GM23248 (cell line): ENCODE measurements at regions not wholly inside any gene's neighbourhood (a gene's known extent, or its start where the extent isn't known, plus 50 kb on each side); places are given as distances from the start of the nearest gene placed in this dataset.
A peak's percentile ranks its signal among the peaks of the same experiment; 100 is the strongest.

Source experiments
- DNase-seq: peaks from one replicate; pipeline ENCODE4 v3.0.0-alpha.2; 2015
- H2AFZ ChIP-seq: fragments of 200-600 bp; sonication (generic); 2 replicates; pipeline ENCODE4 v1.6.1; 2016; ENCODE audit warnings: antibody characterized with exemption
- H3F3A ChIP-seq: fragments of 200-600 bp; sonication (generic); 2 replicates; pipeline ENCODE4 v1.6.1; 2016; ENCODE audit warnings: mild to moderate bottlenecking, antibody characterized with exemption, mixed run types; ENCODE audit not compliant: insufficient read depth
- H3K27ac ChIP-seq: fragments of 200-600 bp; sonication (generic); 2 replicates; pipeline ENCODE4 v1.5.1; 2016; ENCODE audit warnings: mild to moderate bottlenecking
- H3K27me3 ChIP-seq: fragments of 200-600 bp; sonication (generic); replicated peaks from 2 replicates; pipeline ENCODE4 v1.6.1; 2016; ENCODE audit warnings: mild to moderate bottlenecking; ENCODE audit not compliant: insufficient read depth
- H3K36me3 ChIP-seq: fragments of 200-600 bp; sonication (generic); 2 replicates; pipeline ENCODE4 v1.6.1; 2016; ENCODE audit warnings: low read depth, mild to moderate bottlenecking
- H3K4me1 ChIP-seq: fragments of 200-600 bp; sonication (generic); 2 replicates; pipeline ENCODE4 v1.6.1; 2016; ENCODE audit warnings: mild to moderate bottlenecking; ENCODE audit not compliant: insufficient read depth
- H3K4me2 ChIP-seq: fragments of 200-600 bp; sonication (generic); one replicate; pipeline ENCODE4 v1.6.1; 2016; ENCODE audit warnings: mild to moderate bottlenecking; ENCODE audit not compliant: unreplicated experiment
- H3K4me3 ChIP-seq: fragments of 200-600 bp; sonication (generic); 2 replicates; pipeline ENCODE4 v1.5.1; 2016; ENCODE audit warnings: mild to moderate bottlenecking
- H3K79me2 ChIP-seq: fragments of 200-600 bp; sonication (generic); 2 replicates; pipeline ENCODE4 v1.6.1; 2016; ENCODE audit warnings: mild to moderate bottlenecking; ENCODE audit not compliant: insufficient read depth
- H3K9ac ChIP-seq: fragments of 200-600 bp; sonication (generic); 2 replicates; pipeline ENCODE4 v1.6.1; 2016; ENCODE audit warnings: mild to moderate bottlenecking
- H3K9me2 ChIP-seq: fragments of 200-600 bp; sonication (generic); 2 replicates; pipeline ENCODE4 v1.6.1; 2016; ENCODE audit warnings: mixed run types, mild to moderate bottlenecking, moderate library complexity; ENCODE audit not compliant: insufficient read depth
- H3K9me3 ChIP-seq: fragments of 200-600 bp; sonication (generic); one replicate; pipeline ENCODE4 v1.6.1; 2017; ENCODE audit warnings: low read depth
- H4K20me1 ChIP-seq: fragments of 200-600 bp; sonication (generic); 2 replicates; pipeline ENCODE4 v1.6.0; 2016; ENCODE audit not compliant: insufficient read depth
- EZH2 ChIP-seq: fragments of 200-600 bp; sonication (generic); IDR thresholded peaks from 2 replicates; pipeline ENCODE4 v1.6.1; 2018; ENCODE audit warnings: antibody characterized with exemption, mild to moderate bottlenecking; ENCODE audit not compliant: insufficient read depth, poor library complexity, severe bottlenecking
- EZH2phosphoT487 ChIP-seq: fragments of 200-600 bp; sonication (generic); IDR thresholded peaks from 2 replicates; pipeline ENCODE4 v1.6.1; 2018; ENCODE audit warnings: antibody characterized with exemption, moderate library complexity, mild to moderate bottlenecking, low read depth; ENCODE audit not compliant: insufficient read depth
- WGBS, 2 experiments: methylation state at CpG; one replicate each; pipeline ENCODE4 v1.1.6; 2015 to 2017; ENCODE audit warnings: low lambda C conversion rate in 2 of 2, low coverage in 1 of 2; ENCODE audit errors: missing lambda C conversion rate in 2 of 2; 5-methylcytosine and 5-hydroxymethylcytosine counted together
- in situ Hi-C: fragments of 300-500 bp; cut with MboI; formaldehyde crosslinking; loops from 2 replicates; pipeline ENCODE4 v1.15.0; 2020

GRCh38 chr17:63094631-63095030 is 128.6 kb downstream of the TANC2 start:
- H3K27ac ChIP-seq, result no peak overlapping the region
- H3K27me3 ChIP-seq, result no peaks in the 10 kb centered on the region
- no peak overlapping the region for H3K4me2 ChIP-seq
- H3K79me2 ChIP-seq, result no peaks in the 10 kb centered on the region; the same call in none of the 2 replicates
- 94 to 96% methylated on average over 3 of the region's 3 CpGs for WGBS, 2 experiments
- H4K20me1 ChIP-seq, result no peaks in the 10 kb centered on the region
- no peak overlapping the region for H3K4me3 ChIP-seq
- no peak overlapping the region for H3K9ac ChIP-seq
- peaks cover 27% of the 10 kb centered on the region for H3F3A ChIP-seq
- no peak overlapping the region for H2AFZ ChIP-seq
- in situ Hi-C loops, result no loop called here
- TF ChIP-seq EZH2 (no peak), EZH2phosphoT487 (no peak)
- no peaks in the 10 kb centered on the region for H3K36me3 ChIP-seq
- H3K9me2 ChIP-seq, result no peaks in the 10 kb centered on the region
- H3K4me1 ChIP-seq, result peaks cover 20% of the 10 kb centered on the region
- DNase-seq, result no peak
- no peaks in the 10 kb centered on the region for H3K9me3 ChIP-seq

DNA sequence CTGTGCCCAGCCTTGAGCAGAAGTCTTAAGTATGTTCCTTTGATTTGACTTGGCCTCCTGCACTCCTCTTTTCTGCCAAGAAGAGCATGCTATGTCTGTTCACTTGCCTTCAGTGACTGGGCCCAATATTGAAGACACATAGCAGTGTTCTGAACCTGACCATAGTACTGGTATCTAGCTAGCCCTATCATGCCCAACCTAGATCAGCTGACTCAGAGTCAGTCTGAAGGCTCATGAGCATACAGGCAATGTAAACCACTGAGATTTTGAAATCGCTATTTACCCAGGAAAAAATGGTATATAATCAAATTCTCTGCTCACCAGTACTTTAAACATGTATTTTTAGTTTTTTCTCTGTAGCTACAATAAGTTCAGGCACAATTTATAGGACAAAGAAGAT is 129.4 kb downstream of the TANC2 start:
- DNase-seq, result peak; percentile 4
- WGBS, 2 experiments, result 97 to 100% methylated on average over 1 of the region's 1 CpG
- Histone ChIP-seq H3K27ac (peak overlapping the region; percentile 43; the same call in 1 of the 2 replicates), H3K4me1 (peaks cover 20% of the 10 kb centered on the region), H3K9me3 (no peaks in the 10 kb centered on the region), H3K4me2 (no peak overlapping the region), H3K9ac (no peak overlapping the region), H4K20me1 (no peaks in the 10 kb centered on the region), H3K9me2 (no peaks in the 10 kb centered on the region), H2AFZ (no peak overlapping the region), H3K4me3 (no peak overlapping the region), H3F3A (peaks cover 27% of the 10 kb centered on the region), H3K36me3 (peaks cover 5% of the 10 kb centered on the region; the same call in 1 of the 2 replicates), H3K27me3 (no peaks in the 10 kb centered on the region), H3K79me2 (no peaks in the 10 kb centered on the region; the same call in none of the 2 replicates)
- TF ChIP-seq EZH2phosphoT487 (no peak), EZH2 (no peak)
- in situ Hi-C loops, result no loop called here

DNA sequence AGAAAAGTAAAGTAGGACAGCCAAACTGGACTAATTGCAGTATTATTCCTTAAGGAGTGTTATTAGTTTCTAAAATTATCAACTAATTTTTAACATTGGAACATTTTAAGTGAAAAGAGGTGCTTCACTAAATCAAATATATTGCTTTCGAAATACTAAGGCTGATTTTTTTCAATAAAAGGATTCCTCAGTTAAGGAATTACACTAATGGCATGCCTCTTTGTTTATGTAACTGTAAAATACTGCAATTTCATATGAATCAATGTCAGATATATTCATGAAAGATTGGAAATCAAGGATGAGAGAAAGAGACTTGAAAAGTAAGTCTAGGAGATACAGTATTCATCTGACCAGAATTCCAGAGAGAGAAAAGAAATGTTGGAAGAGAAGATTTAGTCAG is 129.8 kb downstream of the TANC2 start:
- no peaks in the 10 kb centered on the region; the same call in none of the 2 replicates for H3K79me2 ChIP-seq
- peak overlapping the region; percentile 43 for H3K27ac ChIP-seq

GRCh38 chr17:63096426-63096825 is 130.4 kb downstream of the TANC2 start:
- no peak overlapping the region for H3K9ac ChIP-seq
- H3K4me2 ChIP-seq, result peak overlapping the region; percentile 32
- no peaks in the 10 kb centered on the region for H3K9me3 ChIP-seq
- 58 to 64% methylated on average over 5 of the region's 5 CpGs for WGBS, 2 experiments
- in situ Hi-C loops, result no loop called here
- H3K4me3 ChIP-seq, result no peak overlapping the region
- TF ChIP-seq EZH2phosphoT487 (no peak), EZH2 (no peak)
- no peaks in the 10 kb centered on the region for H3K27me3 ChIP-seq
- H3K4me1 ChIP-seq, result peaks cover 20% of the 10 kb centered on the region
- no peaks in the 10 kb centered on the region; the same call in none of the 2 replicates for H3K79me2 ChIP-seq
- no peak overlapping the region for H2AFZ ChIP-seq
- peaks cover 27% of the 10 kb centered on the region for H3F3A ChIP-seq
- no peaks in the 10 kb centered on the region for H4K20me1 ChIP-seq
- peak overlapping the region; percentile 43 for H3K27ac ChIP-seq
- H3K36me3 ChIP-seq, result peaks cover 5% of the 10 kb centered on the region; the same call in 1 of the 2 replicates
- peak; percentile 65 for DNase-seq
- no peaks in the 10 kb centered on the region for H3K9me2 ChIP-seq

More for the DNA sequence above, 129.8 kb downstream of the TANC2 start:
- TF ChIP-seq EZH2phosphoT487 (no peak), EZH2 (no peak)
- no peak overlapping the region for H3K9ac ChIP-seq
- no peaks in the 10 kb centered on the region for H4K20me1 ChIP-seq
- H3K4me3 ChIP-seq, result no peak overlapping the region
- 98 to 100% methylated on average over 1 of the region's 1 CpG for WGBS, 2 experiments
- in situ Hi-C loops, result no loop called here
- no peaks in the 10 kb centered on the region for H3K9me2 ChIP-seq
- H2AFZ ChIP-seq, result no peak overlapping the region
- H3K27me3 ChIP-seq, result no peaks in the 10 kb centered on the region
- H3K4me1 ChIP-seq, result peaks cover 20% of the 10 kb centered on the region
- H3K36me3 ChIP-seq, result peaks cover 5% of the 10 kb centered on the region; the same call in 1 of the 2 replicates
- H3F3A ChIP-seq, result peaks cover 27% of the 10 kb centered on the region
- H3K4me2 ChIP-seq, result peak overlapping the region; percentile 32
- no peaks in the 10 kb centered on the region for H3K9me3 ChIP-seq
- DNase-seq, result peak; percentile 3
